K562 (cell line): ENCODE measurements at regions not wholly inside any gene's neighbourhood (a gene's known extent, or its start where the extent isn't known, plus 50 kb on each side); places are given as distances from the start of the nearest gene placed in this dataset.

Source experiments
- BCLAF1 ChIP-seq, 2 experiments: fragments of 450-650 bp in 1 of 2; IDR thresholded peaks; 2 replicates each; pipeline ENCODE4 v1.6.1; 2011 to 2017; ENCODE audit warnings: low read depth in 2 of 2, antibody characterized with exemption in 1 of 2, borderline replicate concordance in 1 of 2, low read length in 1 of 2, mild to moderate bottlenecking in 1 of 2, mixed read lengths in 1 of 2; ENCODE audit not compliant: control insufficient read depth in 1 of 2
- CREB3L1 ChIP-seq: fragments of 450-650 bp; IDR thresholded peaks from 2 replicates; pipeline ENCODE4 v1.6.1; 2014; ENCODE audit warnings: low read depth, mild to moderate bottlenecking, moderate library complexity, borderline replicate concordance
- ETS2 ChIP-seq: IDR thresholded peaks from 2 replicates; pipeline ENCODE4 v1.6.1; 2016; ENCODE audit warnings: borderline replicate concordance, missing genetic modification characterization, mild to moderate bottlenecking, moderate library complexity, missing compliant biosample characterization; ENCODE audit not compliant: poor library complexity, severe bottlenecking
- SOX6 ChIP-seq: fragments of 450-650 bp; IDR thresholded peaks from 2 replicates; pipeline ENCODE4 v1.6.1; 2014; ENCODE audit warnings: mild to moderate bottlenecking
- ZBTB40 ChIP-seq, 2 experiments: fragments of 450-650 bp in 1 of 2; sonication (generic) in 1 of 2; formaldehyde crosslinking in 1 of 2; IDR thresholded peaks; 2 replicates each; pipeline versions ENCODE4 v1.7.1 to v1.9.0; 2016 to 2022; ENCODE audit warnings: inconsistent platforms in 1 of 2, mild to moderate bottlenecking in 1 of 2, missing genetic modification reagents in 1 of 2
- ZNF436 ChIP-seq: fragments of 250-450, 450-650 bp; sonication (Bioruptor Pico); formaldehyde crosslinking; IDR thresholded peaks from 2 replicates; pipeline ENCODE4 v1.7.0; 2020; ENCODE audit warnings: mild to moderate bottlenecking
- ZNF639 ChIP-seq, 2 experiments: fragments of 200-800 bp in 1 of 2; sonication (Bioruptor generic) in 1 of 2; sonication (generic) in 1 of 2; formaldehyde crosslinking in 1 of 2; IDR thresholded peaks in 1 of 2; conservative IDR thresholded peaks in 1 of 2; 2 replicates each; pipeline versions ENCODE4 v1.5.0 to v1.6.1; 2016 to 2020; ENCODE audit warnings: missing compliant biosample characterization in 1 of 2, missing genetic modification characterization in 1 of 2, missing genetic modification reagents in 1 of 2

GRCh38 chr5:74116266-74116665 lies 490.3 kb downstream of the ARHGEF28 start (continued):
- TF ChIP-seq ZBTB40 (IDR thresholded peaks at IDR 0.05), result no peak
- TF ChIP-seq ZBTB40 (CRISPR knock-in tag; IDR thresholded peaks at IDR 0.05), result no peak
- TF ChIP-seq CREB3L1, result no peak
- TF ChIP-seq SOX6, result 0 out of 2 replicates have a peak, but pooled peaks have one; percentile 26
- no peak for TF ChIP-seq ZNF436 (CRISPR knock-in tag)
- no peak for TF ChIP-seq ETS2
- TF ChIP-seq ZNF639 (CRISPR knock-in tag; conservative IDR thresholded peaks at IDR 0.05 in 1 of 2, IDR thresholded peaks at IDR 0.05 in 1 of 2), result peak in 1 of 2 experiments; percentile 58; a peak in 1 of 4 replicates
- TF ChIP-seq BCLAF1 (IDR thresholded peaks at IDR 0.05; ENCODE audit: borderline replicate concordance in 1 of 2, control insufficient read depth in 1 of 2, low read depth in 2 of 2, low read length in 1 of 2), result no peak
